CD4-positive, alpha-beta memory T cell (primary cell): ENCODE measurements at regions not wholly inside any gene's neighbourhood (a gene's known extent, or its start where the extent isn't known, plus 50 kb on each side); places are given as distances from the start of the nearest gene placed in this dataset.
"Not testable (repeated sequence)": the region's sequence is repeated elsewhere in the genome, so short reads cannot be mapped to it uniquely, and the experiment has no call there.

Experiments
- CTCF ChIA-PET: fragments of 350-600 bp; sonication (Branson Sonifier 250); formaldehyde crosslinking; loops from one replicate; lab custom pipeline; 2021; ENCODE audit warnings: inconsistent platforms; ENCODE audit not compliant: partially characterized antibody; lab: Charles Lee
- POLR2A ChIA-PET: fragments of 350-600 bp; sonication (Branson Sonifier 250); formaldehyde crosslinking; loops from one replicate; lab custom pipeline; 2021; ENCODE audit not compliant: partially characterized antibody; lab: Charles Lee
- DNase-seq, 5 donors: peaks; one replicate each; pipeline versions ENCODE4 v3.0.0 to v3.0.0-alpha.2; 2020 to 2022; ENCODE audit warnings: mixed read lengths in 1 of 5
- H3K27ac ChIP-seq: one replicate; pipeline ENCODE4 v1.7.0; 2013; ENCODE audit warnings: low read depth, low read length
- H3K27me3 ChIP-seq: 2 replicates; pipeline ENCODE4 v1.7.0; 2013; ENCODE audit warnings: mild to moderate bottlenecking, low read length, moderate library complexity; ENCODE audit not compliant: insufficient read depth
- H3K36me3 ChIP-seq: 2 replicates; pipeline ENCODE4 v1.7.0; 2013; ENCODE audit warnings: mild to moderate bottlenecking, low read length, moderate library complexity; ENCODE audit not compliant: insufficient read depth
- H3K4me1 ChIP-seq: 2 replicates; pipeline ENCODE4 v1.7.0; 2013; ENCODE audit warnings: mild to moderate bottlenecking, low read length, moderate library complexity; ENCODE audit not compliant: insufficient read depth
- H3K4me3 ChIP-seq, 2 donors: one replicate each; pipeline ENCODE4 v1.7.0; 2013; ENCODE audit warnings: low read length in 2 of 2, mild to moderate bottlenecking in 1 of 2
- H3K9me3 ChIP-seq, 2 donors: one replicate each; pipeline ENCODE4 v1.7.0; 2013; ENCODE audit warnings: low read length in 2 of 2, control low read depth in 1 of 2; ENCODE audit not compliant: control insufficient read depth in 1 of 2
- H3K27ac Mint-ChIP-seq, 7 donors: one replicate each; pipeline ENCODE4 v1.8.0; 2020 to 2021; ENCODE audit warnings: mixed read lengths in 7 of 7, mild to moderate bottlenecking in 6 of 7, inconsistent platforms in 3 of 7, moderate library complexity in 3 of 7
- H3K27me3 Mint-ChIP-seq, 2 donors: one replicate each; pipeline ENCODE4 v1.8.0; 2020 to 2021; ENCODE audit warnings: mixed read lengths in 2 of 2
- H3K36me3 Mint-ChIP-seq, 2 donors: one replicate each; pipeline ENCODE4 v1.8.0; 2020 to 2021; ENCODE audit warnings: mixed read lengths in 2 of 2, inconsistent platforms in 1 of 2, mild to moderate bottlenecking in 1 of 2
- H3K4me1 Mint-ChIP-seq, 4 donors: one replicate each; pipeline ENCODE4 v1.8.0; 2020 to 2021; ENCODE audit warnings: mixed read lengths in 4 of 4, mild to moderate bottlenecking in 1 of 4
- H3K4me3 Mint-ChIP-seq, 8 donors: one replicate each; pipeline ENCODE4 v1.8.0; 2020 to 2021; ENCODE audit warnings: mixed read lengths in 8 of 8, mild to moderate bottlenecking in 7 of 8, moderate library complexity in 6 of 8, inconsistent platforms in 3 of 8
- H3K9me3 Mint-ChIP-seq, 8 donors: one replicate each; pipeline ENCODE4 v1.8.0; 2020 to 2021; ENCODE audit warnings: mixed read lengths in 8 of 8, mild to moderate bottlenecking in 5 of 8, inconsistent platforms in 3 of 8, moderate library complexity in 1 of 8
- intact Hi-C: fragments of 100-400 bp; cut with micrococcal nuclease; formaldehyde crosslinking; loops from one replicate; pipeline ENCODE4 v1.15.1; 2023

DNA sequence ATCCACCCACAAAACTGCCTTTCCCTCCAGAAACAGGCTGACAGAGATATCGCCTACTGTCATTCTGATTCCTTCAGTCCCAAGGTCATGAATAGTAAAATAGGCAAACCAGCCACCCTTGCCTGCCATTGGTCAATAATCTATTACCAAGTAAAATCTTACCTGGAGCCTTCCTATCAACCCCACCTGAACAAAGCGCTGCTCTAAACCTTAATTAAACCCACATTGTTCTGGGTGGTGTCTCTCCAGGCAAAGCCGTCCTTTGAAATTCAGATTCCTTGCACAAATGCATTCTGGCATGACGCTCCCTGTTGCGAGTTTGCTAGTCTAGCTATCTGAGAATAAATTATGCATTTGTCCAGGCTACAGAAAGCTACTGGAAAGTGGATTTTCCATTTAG is 291.6 kb upstream of the ECI2 start:
- CTCF ChIA-PET, result no interaction called here
- Histone ChIP-seq H3K4me1 (no peaks in the 10 kb centered on the region), H3K4me3 (no peak overlapping the region), H3K36me3 (no peaks in the 10 kb centered on the region), H3K9me3 (no peaks in the 10 kb centered on the region), H3K27me3 (no peaks in the 10 kb centered on the region), H3K27ac (no peak overlapping the region)
- Mint-ChIP-seq H3K27ac (no peak overlapping the region), H3K27me3 (no peaks in the 10 kb centered on the region), H3K4me3 (no peak overlapping the region), H3K4me1 (no peaks in the 10 kb centered on the region), H3K9me3 (peaks cover 0 to 13% (median 2%) of the 10 kb centered on the region in 8 donors), H3K36me3 (no peaks in the 10 kb centered on the region)
- no peak for DNase-seq
- intact Hi-C loops, result no loop called here
- POLR2A ChIA-PET, result no interaction called here

DNA sequence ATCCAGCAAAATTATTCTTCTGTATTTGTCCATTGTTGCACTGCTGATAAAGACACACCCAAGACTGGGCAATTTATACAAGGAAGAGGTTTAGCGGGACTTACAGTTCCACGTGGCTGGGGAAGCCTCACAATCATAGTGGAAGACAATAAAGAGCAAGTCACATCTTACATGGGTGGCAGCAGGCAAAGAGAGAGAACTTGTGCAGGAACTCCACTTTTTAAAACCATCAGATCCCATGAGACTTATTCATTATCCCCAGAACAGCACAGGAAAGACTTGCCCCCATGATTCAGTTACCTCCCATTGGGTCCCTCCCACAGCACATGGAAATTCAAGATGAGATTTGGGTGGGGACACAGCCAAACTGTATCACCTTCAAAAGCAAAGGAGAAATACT is 286.5 kb upstream of the ECI2 start:
- no peaks in the 10 kb centered on the region for H3K4me1 Mint-ChIP-seq
- H3K27ac ChIP-seq, result no peak overlapping the region
- CTCF ChIA-PET, result no interaction called here
- no peak overlapping the region for H3K4me3 Mint-ChIP-seq
- H3K4me3 ChIP-seq, result no peak overlapping the region
- peaks cover under 1 to 2% of the 10 kb centered on the region in 2 donors for H3K27me3 Mint-ChIP-seq
- H3K4me1 ChIP-seq, result no peaks in the 10 kb centered on the region
- no peaks in the 10 kb centered on the region for H3K36me3 Mint-ChIP-seq
- H3K27me3 ChIP-seq, result no peaks in the 10 kb centered on the region
- H3K36me3 ChIP-seq, result no peaks in the 10 kb centered on the region
- H3K9me3 Mint-ChIP-seq, result peaks cover 0 to 13% (median under 1%) of the 10 kb centered on the region in 8 donors
- DNase-seq, result no peak
- intact Hi-C loops, result no loop called here
- no peak overlapping the region for H3K27ac Mint-ChIP-seq
- no peaks in the 10 kb centered on the region for H3K9me3 ChIP-seq
- POLR2A ChIA-PET, result no interaction called here

DNA sequence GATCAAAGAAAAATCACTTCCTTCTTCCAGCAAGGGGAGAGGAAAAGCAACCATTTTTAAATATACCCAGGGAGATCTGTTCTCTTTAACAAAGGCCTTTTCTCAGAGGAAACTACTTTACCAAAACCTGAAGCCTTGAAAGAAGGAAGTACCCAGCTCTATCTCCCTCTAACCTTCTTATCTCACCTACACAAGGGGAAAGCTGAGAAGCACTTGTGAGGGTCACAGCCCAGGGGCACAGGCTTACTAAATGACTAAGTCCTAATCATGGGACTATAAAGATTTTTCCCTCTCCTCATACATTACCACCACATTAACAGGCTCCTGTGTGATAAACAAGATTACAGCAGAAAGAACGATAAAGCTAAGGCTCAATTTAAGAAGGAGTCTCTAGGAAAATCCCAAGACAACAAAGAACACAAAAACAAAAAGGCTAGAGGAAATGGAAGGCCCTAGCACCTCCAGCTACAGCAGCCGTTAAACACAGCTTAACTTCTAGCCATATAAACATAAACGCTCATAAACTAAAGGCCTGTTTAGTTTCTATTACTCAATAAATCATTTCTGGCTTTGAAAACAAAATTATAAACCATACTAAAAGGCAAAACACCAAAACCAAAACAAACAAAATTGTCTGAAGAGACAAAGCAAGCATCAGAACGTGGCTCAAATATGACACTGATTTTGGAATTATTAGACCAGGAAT is 284.9 kb upstream of the ECI2 start:
- POLR2A ChIA-PET, result no interaction called here
- no peak overlapping the region for H3K4me3 ChIP-seq
- no peaks in the 10 kb centered on the region for H3K27me3 ChIP-seq
- Mint-ChIP-seq H3K4me3 (no peak overlapping the region), H3K27ac (no peak overlapping the region), H3K36me3 (no peaks in the 10 kb centered on the region), H3K9me3 (peaks cover 0 to 4% (median 0%) of the 10 kb centered on the region in 8 donors), H3K27me3 (peaks cover 3 to 5% of the 10 kb centered on the region in 2 donors), H3K4me1 (no peaks in the 10 kb centered on the region)
- CTCF ChIA-PET, result no interaction called here
- H3K36me3 ChIP-seq, result no peaks in the 10 kb centered on the region
- H3K27ac ChIP-seq, result no peak overlapping the region
- intact Hi-C loops, result no loop called here
- H3K4me1 ChIP-seq, result no peaks in the 10 kb centered on the region
- H3K9me3 ChIP-seq, result no peaks in the 10 kb centered on the region
- DNase-seq, result no peak

DNA sequence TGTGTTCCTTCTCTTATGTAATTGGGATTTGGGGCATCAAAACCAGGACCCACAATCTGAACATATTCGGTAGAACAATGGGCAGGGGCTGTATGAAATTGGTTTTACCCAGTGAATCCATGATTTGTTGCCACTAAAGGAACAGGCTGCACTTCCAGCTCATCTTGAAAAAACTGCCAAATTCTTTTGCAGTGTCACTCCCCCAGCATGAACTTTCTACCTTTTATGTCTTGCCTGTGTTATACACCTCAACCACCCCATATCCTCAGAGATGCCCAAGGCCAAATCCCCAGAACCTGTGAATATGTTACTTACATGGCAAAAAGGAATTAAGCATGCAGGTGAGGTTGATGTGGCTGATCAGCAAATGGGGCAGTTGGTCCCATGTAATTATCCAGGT is 280.2 kb upstream of the ECI2 start:
- CTCF ChIA-PET, result no interaction called here
- no peak overlapping the region for H3K4me3 ChIP-seq
- H3K4me3 Mint-ChIP-seq, result no peak overlapping the region
- intact Hi-C loops, result no loop called here
- H3K27ac Mint-ChIP-seq, result no peak overlapping the region
- H3K4me1 ChIP-seq, result no peaks in the 10 kb centered on the region
- H3K9me3 ChIP-seq, result no peaks in the 10 kb centered on the region
- H3K36me3 Mint-ChIP-seq, result no peaks in the 10 kb centered on the region
- H3K27me3 Mint-ChIP-seq, result peaks cover 6 to 8% of the 10 kb centered on the region in 2 donors
- no peaks in the 10 kb centered on the region for H3K27me3 ChIP-seq
- H3K36me3 ChIP-seq, result no peaks in the 10 kb centered on the region
- peaks cover 0 to 5% (median 0%) of the 10 kb centered on the region in 8 donors for H3K9me3 Mint-ChIP-seq
- DNase-seq, result no peak
- H3K4me1 Mint-ChIP-seq, result no peaks in the 10 kb centered on the region
- POLR2A ChIA-PET, result no interaction called here
- no peak overlapping the region for H3K27ac ChIP-seq

DNA sequence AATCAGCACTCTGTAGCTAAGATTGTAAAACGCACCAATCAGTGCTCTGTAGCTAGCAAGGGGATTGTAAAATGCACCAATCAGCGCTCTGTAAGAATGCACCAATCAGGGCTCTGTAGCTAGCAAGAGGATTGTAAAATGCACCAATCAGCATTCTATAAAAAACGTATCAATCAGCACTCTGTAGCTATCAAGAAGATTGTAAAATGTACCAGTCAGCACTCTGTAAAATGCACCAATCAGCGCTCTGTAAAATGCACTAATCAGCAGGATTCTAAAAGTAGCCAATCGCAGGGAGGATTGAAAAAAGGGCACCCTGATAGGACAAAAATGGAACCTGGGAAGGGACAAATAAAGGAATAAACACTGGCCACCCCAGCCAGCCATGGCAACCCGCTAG is 278.7 kb upstream of the ECI2 start:
- H3K9me3 Mint-ChIP-seq, H3K4me3 ChIP-seq, DNase-seq, H3K27me3 Mint-ChIP-seq, POLR2A ChIA-PET, H3K4me3 Mint-ChIP-seq, H3K27me3 ChIP-seq, intact Hi-C loops, H3K9me3 ChIP-seq, H3K4me1 Mint-ChIP-seq, H3K4me1 ChIP-seq, H3K36me3 Mint-ChIP-seq, H3K27ac ChIP-seq, H3K27ac Mint-ChIP-seq, CTCF ChIA-PET, H3K36me3 ChIP-seq: not testable (repeated sequence)

DNA sequence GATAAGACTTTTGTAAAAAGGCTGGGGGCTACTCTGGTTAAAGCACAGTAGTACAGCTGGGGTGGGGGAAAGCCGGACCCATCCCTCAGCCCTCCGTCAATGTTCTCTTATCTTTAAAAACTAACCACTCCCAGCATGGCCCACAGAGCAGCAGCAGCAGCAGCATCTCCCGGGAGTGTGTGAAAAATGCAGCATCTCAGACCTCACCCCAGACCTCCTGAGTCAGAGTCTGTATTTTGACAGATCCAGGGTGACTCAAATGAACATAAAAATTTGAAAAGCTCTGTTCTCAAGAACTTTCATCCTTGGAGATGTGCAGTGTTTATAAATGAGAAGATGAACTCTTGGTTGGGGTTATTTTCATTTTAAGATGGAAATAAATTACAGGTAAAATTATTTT is 277.7 kb upstream of the ECI2 start:
- no peaks in the 10 kb centered on the region for H3K27me3 ChIP-seq
- CTCF ChIA-PET, result no interaction called here
- POLR2A ChIA-PET, result no interaction called here
- H3K36me3 Mint-ChIP-seq, result no peaks in the 10 kb centered on the region
- no peaks in the 10 kb centered on the region for H3K36me3 ChIP-seq
- H3K4me3 ChIP-seq, result no peak overlapping the region
- H3K9me3 ChIP-seq, result no peaks in the 10 kb centered on the region
- no peak for DNase-seq
- no peak overlapping the region for H3K27ac Mint-ChIP-seq
- intact Hi-C loops, result no loop called here
- H3K4me1 Mint-ChIP-seq, result no peaks in the 10 kb centered on the region
- peaks cover 6 to 9% of the 10 kb centered on the region in 2 donors for H3K27me3 Mint-ChIP-seq
- peaks cover 0 to 9% (median 5%) of the 10 kb centered on the region in 8 donors for H3K9me3 Mint-ChIP-seq
- H3K4me3 Mint-ChIP-seq, result no peak overlapping the region
- no peaks in the 10 kb centered on the region for H3K4me1 ChIP-seq
- no peak overlapping the region for H3K27ac ChIP-seq

DNA sequence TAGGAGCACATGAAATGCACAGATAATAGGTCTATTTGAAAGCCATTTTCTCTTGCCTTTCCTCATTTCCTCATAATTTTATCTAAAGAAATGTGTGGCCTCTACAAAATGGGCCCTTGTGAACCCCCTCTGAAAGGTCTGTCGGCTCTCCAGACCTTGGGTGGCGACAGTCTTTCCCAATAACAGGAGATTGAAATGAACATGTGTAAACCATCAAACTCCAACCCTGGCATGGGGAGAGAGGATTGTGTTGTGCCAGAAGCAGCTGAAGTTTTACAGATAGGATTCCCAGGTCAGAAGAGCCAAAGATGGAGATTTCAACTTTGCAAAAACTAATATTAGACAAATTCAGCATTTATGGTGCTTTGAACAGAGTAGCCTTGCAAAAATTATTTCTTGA is 277.1 kb upstream of the ECI2 start:
- peaks cover 6 to 9% of the 10 kb centered on the region in 2 donors for H3K27me3 Mint-ChIP-seq
- ChIA-PET CTCF (no interaction called here), POLR2A (no interaction called here)
- H3K27ac Mint-ChIP-seq, result no peak overlapping the region
- Histone ChIP-seq H3K27ac (no peak overlapping the region), H3K4me1 (no peaks in the 10 kb centered on the region), H3K4me3 (no peak overlapping the region), H3K27me3 (no peaks in the 10 kb centered on the region), H3K36me3 (no peaks in the 10 kb centered on the region), H3K9me3 (no peaks in the 10 kb centered on the region)
- no peaks in the 10 kb centered on the region for H3K4me1 Mint-ChIP-seq
- peaks cover 0 to 10% (median 5%) of the 10 kb centered on the region in 8 donors for H3K9me3 Mint-ChIP-seq
- no peaks in the 10 kb centered on the region for H3K36me3 Mint-ChIP-seq
- no peak for DNase-seq
- intact Hi-C loops, result no loop called here
- no peak overlapping the region for H3K4me3 Mint-ChIP-seq
